ENCODE measurements at regions not wholly inside any gene's neighbourhood (a gene's known extent, or its start where the extent isn't known, plus 50 kb on each side); places are given as distances from the start of the nearest gene placed in this dataset.

GRCh38 chr7:117973975-117974374 is 100.7 kb upstream of the CTTNBP2 start:
- no peak for DNase-seq (ENCODE audit: low read depth in 3 of 3)

- DNase-seq (ENCODE audit: low read depth in 3 of 3), result no peak
Measured at GRCh38 chr7:117974891-117975290, 101.7 kb upstream of the CTTNBP2 start.

GRCh38 chr7:117975476-117975875 is 102.2 kb upstream of the CTTNBP2 start:
- DNase-seq (ENCODE audit: low read depth in 3 of 3), result no peak

- DNase-seq (ENCODE audit: low read depth in 3 of 3), result no peak
Measured at GRCh38 chr7:117979954-117980497, 106.8 kb upstream of the CTTNBP2 start.

- no peak for DNase-seq (ENCODE audit: low read depth in 3 of 3)
Measured at GRCh38 chr7:117982071-117983055, 109.1 kb upstream of the CTTNBP2 start.

GRCh38 chr7:117986645-117987269 is 113.5 kb upstream of the CTTNBP2 start:
- no peak for DNase-seq (ENCODE audit: low read depth in 3 of 3)

- DNase-seq (ENCODE audit: low read depth in 3 of 3), result no peak
Measured at GRCh38 chr7:117990834-117991233, 117.6 kb upstream of the CTTNBP2 start.

GRCh38 chr7:117992635-117993376 is 119.6 kb upstream of the CTTNBP2 start:
- no peak for DNase-seq (ENCODE audit: low read depth in 3 of 3)

GRCh38 chr7:117993377-117994003 is 120.2 kb upstream of the CTTNBP2 start:
- DNase-seq (ENCODE audit: low read depth in 3 of 3), result no peak

- DNase-seq (ENCODE audit: low read depth in 3 of 3), result no peak
Measured at GRCh38 chr7:117995850-117996650, 122.8 kb upstream of the CTTNBP2 start.

- DNase-seq (ENCODE audit: low read depth in 3 of 3), result no peak
Measured at GRCh38 chr7:117997862-117998825, 124.9 kb upstream of the CTTNBP2 start.

GRCh38 chr7:118000480-118001202 is 127.4 kb upstream of the CTTNBP2 start:
- no peak for DNase-seq (ENCODE audit: low read depth in 3 of 3)

- DNase-seq (ENCODE audit: low read depth in 3 of 3), result no peak
Measured at GRCh38 chr7:118003476-118003875, 130.2 kb upstream of the CTTNBP2 start.

GRCh38 chr7:118005026-118005425 is 131.8 kb upstream of the CTTNBP2 start:
- DNase-seq (ENCODE audit: low read depth in 3 of 3), result no peak

GRCh38 chr7:118006979-118007378 is 133.7 kb upstream of the CTTNBP2 start:
- DNase-seq (ENCODE audit: low read depth in 3 of 3), result no peak

- no peak for DNase-seq (ENCODE audit: low read depth in 3 of 3)
Measured at GRCh38 chr7:118009419-118009818, 136.2 kb upstream of the CTTNBP2 start.

- no peak for DNase-seq (ENCODE audit: low read depth in 3 of 3)
Measured at GRCh38 chr7:118011652-118012051, 138.4 kb upstream of the CTTNBP2 start.

GRCh38 chr7:118013252-118014010 is 140.2 kb upstream of the CTTNBP2 start:
- no peak for DNase-seq (ENCODE audit: low read depth in 3 of 3)

Data from stimulated activated CD4-positive, alpha-beta T cell treated with anti-CD3 and anti-CD28 coated beads, TNF-alpha, amount 100 ng/mL, for 4 hours (primary cell).